ENCODE measurements at regions not wholly inside any gene's neighbourhood (a gene's known extent, or its start where the extent isn't known, plus 50 kb on each side); places are given as distances from the start of the nearest gene placed in this dataset.

- Mint-ChIP-seq H3K27me3 (ENCODE audit: insufficient read depth, low read depth) (peaks cover 2% of the 10 kb centered on the region), H3K27ac (no peak overlapping the region), H3K36me3 (no peaks in the 10 kb centered on the region), H3K4me1 (no peaks in the 10 kb centered on the region), H3K4me3 (no peak overlapping the region), H3K9me3 (peaks cover 2% of the 10 kb centered on the region)
- H3K79me2 ChIP-seq (ENCODE audit: low read depth) = no peaks in the 10 kb centered on the region
- DNase-seq (ENCODE audit: low spot score) = no peak
- H4K20me1 ChIP-seq (ENCODE audit: low read depth) = no peaks in the 10 kb centered on the region
- H3K36me3 ChIP-seq = no peaks in the 10 kb centered on the region
- no peaks in the 10 kb centered on the region for H3K27me3 ChIP-seq
- H2AFZ ChIP-seq (replicated peaks) = no peak overlapping the region
- H3K4me2 ChIP-seq = no peak overlapping the region
- no peak overlapping the region for H3K27ac ChIP-seq
- H3K4me3 ChIP-seq = no peak overlapping the region
- no peak for TF ChIP-seq EZH2phosphoT487 (IDR thresholded peaks at IDR 0.05)
- TF ChIP-seq, protein P1, sequence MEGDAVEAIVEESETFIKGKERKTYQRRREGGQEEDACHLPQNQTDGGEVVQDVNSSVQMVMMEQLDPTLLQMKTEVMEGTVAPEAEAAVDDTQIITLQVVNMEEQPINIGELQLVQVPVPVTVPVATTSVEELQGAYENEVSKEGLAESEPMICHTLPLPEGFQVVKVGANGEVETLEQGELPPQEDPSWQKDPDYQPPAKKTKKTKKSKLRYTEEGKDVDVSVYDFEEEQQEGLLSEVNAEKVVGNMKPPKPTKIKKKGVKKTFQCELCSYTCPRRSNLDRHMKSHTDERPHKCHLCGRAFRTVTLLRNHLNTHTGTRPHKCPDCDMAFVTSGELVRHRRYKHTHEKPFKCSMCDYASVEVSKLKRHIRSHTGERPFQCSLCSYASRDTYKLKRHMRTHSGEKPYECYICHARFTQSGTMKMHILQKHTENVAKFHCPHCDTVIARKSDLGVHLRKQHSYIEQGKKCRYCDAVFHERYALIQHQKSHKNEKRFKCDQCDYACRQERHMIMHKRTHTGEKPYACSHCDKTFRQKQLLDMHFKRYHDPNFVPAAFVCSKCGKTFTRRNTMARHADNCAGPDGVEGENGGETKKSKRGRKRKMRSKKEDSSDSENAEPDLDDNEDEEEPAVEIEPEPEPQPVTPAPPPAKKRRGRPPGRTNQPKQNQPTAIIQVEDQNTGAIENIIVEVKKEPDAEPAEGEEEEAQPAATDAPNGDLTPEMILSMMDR (IDR thresholded peaks at IDR 0.05) = no peak
- no peak for TF ChIP-seq EZH2 (IDR thresholded peaks at IDR 0.05)
- H3K9me3 ChIP-seq (ENCODE audit: low read depth) = no peaks in the 10 kb centered on the region
- no peaks in the 10 kb centered on the region for H3F3A ChIP-seq (ENCODE audit: low read depth)
- peaks cover 6% of the 10 kb centered on the region for H3K4me1 ChIP-seq
- no peak overlapping the region for H3K9ac ChIP-seq
These were observed 298.7 kb upstream of the SOX11 start for GRCh38 chr2:5393474-5393873.

- H3K79me2 ChIP-seq (ENCODE audit: low read depth) = no peaks in the 10 kb centered on the region
- H3K27ac ChIP-seq = no peak overlapping the region
- no peak overlapping the region for H3K9ac ChIP-seq
- TF ChIP-seq, protein P1 (IDR thresholded peaks at IDR 0.05) = no peak
- no peak for TF ChIP-seq EZH2 (IDR thresholded peaks at IDR 0.05)
- no peaks in the 10 kb centered on the region for H3K36me3 ChIP-seq
- Mint-ChIP-seq H3K4me1 (no peaks in the 10 kb centered on the region), H3K36me3 (no peaks in the 10 kb centered on the region), H3K27ac (no peak overlapping the region), H3K4me3 (no peak overlapping the region), H3K27me3 (ENCODE audit: insufficient read depth, low read depth) (peaks cover 2% of the 10 kb centered on the region), H3K9me3 (peaks cover 2% of the 10 kb centered on the region)
- peaks cover 5% of the 10 kb centered on the region for H3K4me1 ChIP-seq
- no peaks in the 10 kb centered on the region for H3F3A ChIP-seq (ENCODE audit: low read depth)
- no peak overlapping the region for H3K4me3 ChIP-seq
- H3K4me2 ChIP-seq = no peak overlapping the region
- no peak for DNase-seq (ENCODE audit: low spot score)
- no peaks in the 10 kb centered on the region for H4K20me1 ChIP-seq (ENCODE audit: low read depth)
- H3K9me3 ChIP-seq (ENCODE audit: low read depth) = no peaks in the 10 kb centered on the region
- no peak overlapping the region for H2AFZ ChIP-seq (replicated peaks)
- no peaks in the 10 kb centered on the region for H3K27me3 ChIP-seq
These were observed 298.0 kb upstream of the SOX11 start for GRCh38 chr2:5394223-5394622.

DNA sequence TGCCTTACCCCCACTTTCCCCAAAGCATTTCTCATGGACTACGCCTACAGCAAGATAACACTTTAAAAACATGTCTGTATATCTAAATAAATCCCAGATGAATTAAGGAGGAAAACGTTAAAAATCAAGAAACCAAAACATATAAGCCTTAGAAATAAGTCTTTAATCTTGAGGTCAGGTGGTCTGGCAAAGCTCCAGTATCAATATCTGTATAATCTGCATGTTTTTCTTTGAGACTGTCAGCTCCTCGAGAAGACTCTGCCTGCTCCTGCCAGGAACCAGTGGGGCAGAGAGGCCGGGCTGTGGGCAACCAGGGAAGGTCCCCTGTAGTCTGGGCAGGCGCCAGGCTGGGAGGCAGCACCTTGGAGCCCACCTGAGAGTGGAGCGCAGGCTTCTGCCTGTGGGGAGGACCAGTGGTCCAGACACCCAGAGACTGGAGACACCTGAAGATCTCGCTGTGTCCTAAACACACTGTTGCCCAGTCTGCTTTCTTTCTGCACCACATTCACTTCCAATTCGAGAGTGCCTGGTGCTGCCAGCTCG, 291.0 kb upstream of the SOX11 start:
- H3K27me3 ChIP-seq = no peaks in the 10 kb centered on the region
- no peaks in the 10 kb centered on the region for H3F3A ChIP-seq (ENCODE audit: low read depth)
- Mint-ChIP-seq H3K4me3 (no peak overlapping the region), H3K36me3 (no peaks in the 10 kb centered on the region), H3K9me3 (peaks cover 2% of the 10 kb centered on the region), H3K27ac (no peak overlapping the region), H3K4me1 (no peaks in the 10 kb centered on the region), H3K27me3 (ENCODE audit: insufficient read depth, low read depth) (peaks cover 10% of the 10 kb centered on the region)
- H3K4me1 ChIP-seq = no peaks in the 10 kb centered on the region
- no peak for DNase-seq (ENCODE audit: low spot score)
- H3K9ac ChIP-seq = no peak overlapping the region
- no peak overlapping the region for H3K4me2 ChIP-seq
- no peaks in the 10 kb centered on the region for H4K20me1 ChIP-seq (ENCODE audit: low read depth)
- no peak overlapping the region for H2AFZ ChIP-seq (replicated peaks)
- H3K36me3 ChIP-seq = no peaks in the 10 kb centered on the region
- H3K4me3 ChIP-seq = no peak overlapping the region
- TF ChIP-seq EZH2phosphoT487 (IDR thresholded peaks at IDR 0.05) (no peak), EZH2 (IDR thresholded peaks at IDR 0.05) (no peak)
- TF ChIP-seq, protein P1 (IDR thresholded peaks at IDR 0.05) = no peak
- no peak overlapping the region for H3K27ac ChIP-seq
- no peaks in the 10 kb centered on the region for H3K9me3 ChIP-seq (ENCODE audit: low read depth)
- no peaks in the 10 kb centered on the region for H3K79me2 ChIP-seq (ENCODE audit: low read depth)

Data from neural progenitor cell (in vitro differentiated cells).